ENCODE measurements at regions not wholly inside any gene's neighbourhood (a gene's known extent, or its start where the extent isn't known, plus 50 kb on each side); places are given as distances from the start of the nearest gene placed in this dataset.
"Not testable (repeated sequence)": the region's sequence is repeated elsewhere in the genome, so short reads cannot be mapped to it uniquely, and the experiment has no call there.

- DNase-seq = no peak
Observed at GRCh38 chr6:11320914-11321597, 88.6 kb upstream of the NEDD9 start.

DNA sequence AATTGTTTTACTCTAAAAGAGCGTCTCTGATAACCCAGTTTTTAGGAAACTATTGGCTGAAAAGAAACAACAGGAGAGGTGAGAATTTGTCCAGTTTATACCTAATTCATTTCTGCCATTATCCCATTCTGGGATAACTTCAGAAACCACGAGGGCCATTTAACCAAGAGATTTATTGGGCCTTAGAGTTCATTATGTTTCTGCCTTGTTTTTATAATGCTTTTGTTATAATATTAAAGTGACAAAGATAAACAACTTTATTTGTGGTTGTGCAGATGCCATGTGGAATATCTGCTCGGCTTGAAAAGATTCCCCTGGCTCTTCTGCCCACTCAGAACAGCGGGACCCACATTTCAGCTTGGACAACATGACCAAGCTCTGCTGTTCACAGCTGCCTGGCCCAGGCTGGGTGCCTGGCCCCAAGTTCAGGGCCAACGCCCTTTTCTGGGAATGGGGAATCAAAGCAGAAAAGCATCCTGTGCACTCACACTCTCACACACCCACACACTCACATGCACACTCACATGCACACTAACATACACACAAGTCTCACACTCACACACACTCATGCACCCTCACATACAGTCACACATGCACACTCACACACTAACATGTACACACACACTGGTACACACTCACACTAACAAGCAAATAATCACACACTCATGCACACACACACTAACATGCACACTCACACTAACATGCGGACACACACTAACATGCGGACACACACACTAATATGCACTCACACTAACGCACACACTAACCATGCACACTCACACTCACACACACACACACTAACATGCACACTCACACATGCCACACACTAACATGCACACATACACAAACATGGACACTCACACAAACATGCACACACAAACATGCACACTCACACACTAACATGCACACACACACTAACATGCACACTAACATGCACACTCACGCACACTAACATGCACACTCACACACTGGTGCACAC lies 86.7 kb upstream of the NEDD9 start:
- no peak for DNase-seq

DNA sequence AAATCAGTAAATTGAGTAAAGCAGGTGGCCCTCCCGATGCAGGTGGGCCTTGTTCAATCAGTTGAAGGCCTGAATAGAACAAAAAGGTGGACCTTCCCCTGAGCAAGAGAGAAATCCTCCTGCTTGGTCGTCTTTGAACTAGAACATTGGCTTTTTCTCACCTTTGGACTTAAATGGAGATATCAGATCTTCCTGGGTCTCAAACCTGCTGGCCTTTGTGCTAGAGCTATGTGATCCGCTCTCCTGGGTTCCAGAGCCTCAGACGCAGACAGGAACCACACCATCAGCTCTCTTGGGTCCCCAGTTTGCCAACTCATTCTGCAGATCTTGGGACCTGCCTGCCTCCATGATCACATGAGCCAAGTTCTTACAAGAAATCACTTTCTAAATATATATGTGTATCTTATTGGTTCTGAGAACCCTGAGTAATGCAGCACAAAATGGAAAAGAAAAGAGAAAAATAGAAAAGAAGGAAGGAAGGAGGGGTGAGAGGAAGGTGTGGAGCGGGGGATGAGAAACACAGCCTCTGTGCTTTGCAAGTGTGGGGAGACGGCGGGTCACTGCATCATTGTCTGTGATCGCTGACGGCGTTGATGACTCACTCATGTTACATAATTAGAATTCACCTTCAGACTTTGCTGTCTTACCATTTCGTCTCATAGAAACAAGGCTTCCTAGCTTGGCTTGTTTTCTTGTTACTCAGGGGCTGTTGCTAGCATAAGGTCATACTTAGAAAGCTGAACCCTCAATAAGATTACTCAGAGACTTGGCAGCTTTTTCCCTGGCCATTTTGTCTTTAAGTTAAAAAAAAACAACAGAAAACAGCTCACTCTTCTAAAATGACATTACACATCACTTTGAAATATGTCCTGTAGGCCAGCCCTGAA lies 85.7 kb upstream of the NEDD9 start:
- DNase-seq = no peak

GRCh38 chr6:11315743-11316437 lies 83.4 kb upstream of the NEDD9 start:
- DNase-seq = no peak

- no peak for DNase-seq
Observed at GRCh38 chr6:11313207-11313606, 80.7 kb upstream of the NEDD9 start.

GRCh38 chr6:11311970-11312369 lies 79.5 kb upstream of the NEDD9 start:
- DNase-seq = no peak

DNA sequence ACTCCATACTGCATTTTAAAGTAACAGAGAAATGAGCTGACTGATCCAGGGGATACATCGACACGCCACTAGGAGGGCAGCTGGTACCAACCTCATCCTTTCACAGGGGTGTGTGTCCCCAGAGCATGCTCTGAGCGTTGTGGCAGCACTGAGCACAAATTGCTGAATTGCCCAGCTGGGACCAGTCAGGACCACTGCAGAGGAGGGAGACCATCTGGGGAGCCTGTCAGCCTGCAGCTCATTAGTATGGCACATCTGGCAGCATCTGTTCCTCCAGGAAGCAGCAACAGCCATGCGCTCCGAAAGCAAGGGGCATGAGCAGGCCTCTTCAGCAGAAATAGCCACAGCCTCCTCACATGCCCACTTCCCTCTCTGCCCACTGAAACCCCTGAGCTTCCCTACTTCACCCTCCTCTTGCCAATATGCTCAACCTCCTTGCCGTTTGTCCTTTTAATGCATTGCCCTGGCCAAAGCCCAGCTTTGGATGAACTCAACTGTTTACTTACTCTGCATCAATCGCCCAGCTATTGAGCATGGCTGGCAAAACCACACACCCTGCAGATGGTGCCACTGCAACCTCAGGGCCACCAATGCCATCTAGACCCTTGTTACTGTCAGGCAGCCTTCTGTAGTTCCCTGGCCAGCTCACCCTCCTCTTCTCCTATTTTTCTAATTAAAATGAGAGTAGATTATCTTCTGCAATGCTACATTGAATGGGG lies 77.6 kb upstream of the NEDD9 start:
- DNase-seq = no peak

DNA sequence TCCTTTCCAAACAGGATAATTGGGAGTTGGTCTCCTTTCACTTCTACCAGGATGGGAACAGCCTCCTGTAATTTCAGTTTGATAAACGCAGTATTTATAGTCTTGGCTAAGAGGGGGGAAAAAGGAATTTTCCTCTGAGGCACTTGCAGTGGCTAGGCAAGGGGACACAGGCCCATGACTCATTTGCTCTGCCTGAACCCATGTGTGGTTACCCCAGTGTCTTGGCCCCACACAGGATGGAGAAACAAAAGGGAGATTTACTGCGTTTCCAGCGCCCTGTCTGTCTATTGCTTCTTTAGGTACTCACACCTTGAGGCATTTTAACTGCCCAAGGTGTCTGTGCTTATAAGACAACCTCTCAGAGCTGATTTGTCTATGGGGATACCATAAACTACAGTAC lies 74.8 kb upstream of the NEDD9 start:
- no peak for DNase-seq

- DNase-seq = no peak
Observed at GRCh38 chr6:11304946-11305345, 72.5 kb upstream of the NEDD9 start.

- not testable (repeated sequence) for DNase-seq
Observed at GRCh38 chr6:11299876-11300428, 67.5 kb upstream of the NEDD9 start.

DNA sequence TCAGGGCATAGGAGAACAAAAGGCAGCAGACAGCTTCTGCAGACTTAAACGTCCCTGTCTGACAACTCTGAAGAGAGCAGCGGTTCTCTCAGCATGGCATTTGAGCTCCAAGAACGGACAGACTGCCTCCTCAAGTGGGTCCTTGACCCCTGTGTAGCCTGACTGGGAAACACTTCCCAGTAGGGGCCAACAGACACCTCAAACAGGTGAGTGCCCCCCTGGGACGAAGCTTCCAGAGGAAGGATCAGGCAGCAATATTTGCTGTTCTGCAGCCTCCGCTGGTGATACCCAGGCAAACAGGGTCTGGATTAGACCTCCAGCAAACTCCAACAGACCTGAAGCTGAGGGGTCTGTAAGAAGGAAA lies 66.9 kb upstream of the NEDD9 start:
- not testable (repeated sequence) for DNase-seq

GRCh38 chr6:11298651-11299420 lies 66.4 kb upstream of the NEDD9 start:
- no peak for DNase-seq

- no peak for DNase-seq
Observed at GRCh38 chr6:11297376-11297729, 64.9 kb upstream of the NEDD9 start.

DNA sequence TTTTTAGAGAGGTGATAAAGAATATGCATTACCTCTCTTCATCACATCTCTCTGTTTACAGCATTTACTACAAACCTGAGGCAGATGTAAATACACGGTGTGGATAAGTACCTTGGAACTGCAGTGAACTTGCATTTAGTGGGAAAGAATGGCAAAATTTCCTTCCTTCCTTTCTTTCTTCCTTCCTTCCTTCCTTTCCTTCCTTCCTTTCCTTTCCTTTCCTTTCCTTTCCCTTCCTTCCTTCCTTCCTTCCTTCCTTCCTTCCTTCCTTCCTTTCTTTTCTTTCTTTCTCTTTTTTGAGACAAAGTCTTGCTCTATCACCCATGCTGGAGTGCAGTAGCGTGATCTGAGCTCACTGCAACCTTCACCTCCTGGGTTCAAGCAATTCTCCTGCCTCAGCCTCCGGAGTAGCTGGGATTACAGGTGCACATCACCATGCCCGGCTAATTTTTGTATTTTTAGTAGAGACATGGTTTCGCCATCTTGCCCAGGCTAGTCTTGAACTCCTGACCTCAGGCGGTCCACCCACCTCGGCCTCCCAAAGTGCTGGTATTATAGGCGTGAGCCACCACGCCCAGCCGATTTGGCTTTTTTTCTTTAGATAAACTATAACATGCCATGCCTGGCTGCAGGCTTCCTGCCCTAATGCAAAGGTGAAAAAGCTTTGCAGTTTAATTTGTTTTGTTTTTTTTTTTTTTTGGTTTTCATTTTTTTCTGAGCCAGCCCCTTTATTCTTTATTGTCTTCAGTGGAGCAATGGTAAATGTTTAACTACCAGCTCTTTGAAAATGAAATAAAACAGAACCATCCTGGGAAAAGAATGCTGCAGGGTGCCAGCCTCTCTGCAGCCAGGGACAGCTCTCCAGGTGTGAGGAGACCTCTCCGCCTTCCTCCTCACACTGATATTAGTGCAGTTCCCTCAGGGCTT lies 64.2 kb upstream of the NEDD9 start:
- no peak for DNase-seq

DNA sequence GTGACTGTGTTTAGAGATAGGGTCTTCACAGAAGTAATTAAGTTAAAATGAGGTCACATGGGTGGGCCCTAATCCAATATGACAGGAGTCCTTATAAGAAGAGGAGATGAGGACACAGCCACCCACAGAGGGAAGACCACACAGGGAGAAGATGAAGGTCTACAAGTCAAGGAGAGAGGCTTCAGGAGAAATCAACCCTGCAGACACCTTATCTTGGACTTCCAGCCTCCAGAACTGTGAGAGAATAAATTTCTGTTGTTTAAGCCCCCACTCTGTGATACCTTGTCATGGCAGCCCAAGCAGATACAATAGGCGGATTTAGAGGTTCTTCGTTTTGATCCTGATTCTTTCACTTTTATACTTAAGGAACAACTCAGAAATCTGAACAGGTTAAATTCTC lies 63.5 kb upstream of the NEDD9 start:
- no peak for DNase-seq

DNA sequence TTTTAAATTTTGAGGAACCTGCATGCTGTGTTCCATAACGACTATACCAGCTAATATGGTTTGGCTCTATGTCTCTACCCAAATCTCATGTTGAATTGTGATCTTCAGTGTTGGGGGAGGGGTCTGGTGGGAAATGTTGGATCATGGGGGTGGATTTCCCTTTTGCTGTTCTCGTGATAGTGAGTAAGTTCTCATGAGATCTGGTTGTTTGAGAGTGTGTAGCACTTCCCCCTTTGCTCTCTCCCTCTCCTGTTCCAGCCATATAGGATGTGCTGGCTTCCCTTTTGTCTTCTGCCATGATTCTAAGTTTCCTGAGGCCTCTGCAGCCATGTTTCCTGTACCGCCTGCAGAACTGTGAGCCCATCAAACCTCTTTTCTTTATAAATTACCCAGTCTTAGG lies 61.8 kb upstream of the NEDD9 start:
- no peak for DNase-seq

DNA sequence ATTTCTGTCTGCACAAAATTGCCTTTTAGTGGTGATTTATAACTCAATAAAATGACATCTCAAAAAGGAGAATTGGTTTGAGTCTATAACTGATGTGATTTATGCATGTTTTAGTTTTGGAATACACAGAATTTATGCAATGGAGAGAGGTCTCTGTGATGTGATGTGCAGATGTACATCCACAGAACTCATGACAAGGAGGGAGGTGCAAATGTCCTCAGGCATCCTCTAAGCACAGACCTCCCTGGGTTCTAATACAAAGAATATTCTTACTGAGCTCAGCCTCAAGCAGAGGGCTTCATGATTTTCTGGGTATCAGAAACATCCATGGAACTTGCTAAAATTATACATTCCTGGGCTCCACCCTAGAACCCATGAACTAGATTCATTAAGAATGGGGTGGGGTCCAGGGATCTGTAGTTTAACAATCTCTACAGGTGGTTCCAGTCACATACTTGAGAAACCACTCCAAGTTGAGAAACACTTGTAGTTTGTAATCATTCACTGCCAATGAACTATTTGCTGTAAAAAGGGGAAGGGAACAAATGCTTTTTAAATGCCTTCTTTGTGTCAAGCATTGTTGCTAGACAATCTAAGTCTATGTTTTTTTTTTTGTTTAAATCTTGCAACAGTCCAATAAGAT lies 60.2 kb upstream of the NEDD9 start:
- DNase-seq = peak in 1 of 2 experiments; percentile 3

DNA sequence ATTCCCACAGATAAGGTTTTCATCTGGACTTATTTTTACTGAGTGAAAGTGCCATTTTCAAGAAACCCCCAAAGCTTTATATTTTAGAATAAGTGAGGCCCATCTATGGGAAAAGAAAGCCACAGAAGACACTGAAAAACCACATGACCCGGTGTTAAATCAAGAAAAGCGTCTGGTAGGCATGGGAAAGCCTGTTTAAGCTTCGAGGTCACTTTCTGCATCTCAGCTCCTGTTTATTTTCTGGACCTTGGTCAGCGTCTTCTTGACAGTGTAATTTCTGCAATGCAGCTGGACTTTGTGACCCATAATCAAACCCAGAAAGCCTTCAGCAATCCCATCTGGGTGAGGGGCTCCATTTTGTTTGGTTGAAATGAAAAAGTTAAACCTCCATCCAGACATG lies 59.6 kb upstream of the NEDD9 start:
- DNase-seq = no peak

DNA sequence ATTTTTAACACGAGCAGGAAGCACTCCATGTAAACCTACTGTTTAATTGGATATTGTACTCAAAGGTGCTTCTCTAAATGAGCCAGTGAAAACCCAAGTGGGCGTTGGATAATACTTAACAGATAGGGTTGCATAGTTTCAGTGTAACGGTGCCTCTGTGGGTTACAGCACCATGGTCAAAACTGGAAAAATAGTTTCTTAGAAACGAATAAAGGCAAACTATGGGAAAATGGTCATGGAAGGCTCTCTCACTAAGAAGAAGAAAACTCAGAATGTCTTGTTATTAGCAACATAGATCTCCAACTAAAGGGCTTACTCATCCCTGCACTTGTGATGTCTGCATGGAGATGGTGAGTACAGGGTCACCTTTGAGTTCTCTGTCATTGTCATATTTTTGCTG lies 59.1 kb upstream of the NEDD9 start:
- no peak for DNase-seq
